CD1c-positive myeloid dendritic cell (primary cell): ENCODE measurements at regions not wholly inside any gene's neighbourhood (a gene's known extent, or its start where the extent isn't known, plus 50 kb on each side); places are given as distances from the start of the nearest gene placed in this dataset.
"Not testable (repeated sequence)": the region's sequence is repeated elsewhere in the genome, so short reads cannot be mapped to it uniquely, and the experiment has no call there.

Experiments used
- DNase-seq: peaks from one replicate; pipeline ENCODE4 v3.0.0-alpha.2; 2016; ENCODE audit errors: extremely low spot score

- no peak for DNase-seq
Observed at GRCh38 chr1:88461007-88461406, 223.1 kb upstream of the PKN2 start.

GRCh38 chr1:88462096-88462487 is 222.0 kb upstream of the PKN2 start:
- no peak for DNase-seq

- DNase-seq, result no peak
Observed at GRCh38 chr1:88462488-88463261, 221.4 kb upstream of the PKN2 start.

DNA sequence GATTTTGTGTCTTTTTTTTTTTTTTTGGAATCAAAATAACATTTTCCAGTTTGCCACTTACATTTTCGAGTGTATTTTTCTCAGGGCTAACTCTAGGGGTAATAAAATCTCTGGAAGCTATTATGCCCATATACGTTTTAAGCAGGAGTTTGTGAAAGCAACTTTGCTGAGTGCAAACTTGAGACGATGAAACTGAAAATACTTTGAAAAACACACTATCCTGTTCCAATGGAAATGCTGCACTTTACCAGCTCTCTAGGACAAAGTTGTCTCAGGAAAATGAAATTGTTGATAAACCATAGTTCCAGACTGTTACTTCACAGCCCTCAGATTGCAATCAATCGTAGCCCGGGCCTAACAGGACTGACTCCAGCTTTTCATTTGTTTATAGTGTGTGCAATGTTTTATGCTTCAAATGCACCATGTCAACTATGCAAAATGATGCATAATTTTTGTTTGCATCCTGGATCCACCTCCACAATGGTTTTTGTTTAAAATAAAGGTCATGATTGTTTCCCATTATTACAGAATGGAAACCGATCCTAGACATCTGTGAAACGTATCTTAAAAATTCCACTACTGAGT is 220.6 kb upstream of the PKN2 start:
- no peak for DNase-seq

- no peak for DNase-seq
Observed at GRCh38 chr1:88466011-88466410, 218.1 kb upstream of the PKN2 start.

GRCh38 chr1:88466899-88467580 is 217.0 kb upstream of the PKN2 start:
- DNase-seq, result no peak

DNA sequence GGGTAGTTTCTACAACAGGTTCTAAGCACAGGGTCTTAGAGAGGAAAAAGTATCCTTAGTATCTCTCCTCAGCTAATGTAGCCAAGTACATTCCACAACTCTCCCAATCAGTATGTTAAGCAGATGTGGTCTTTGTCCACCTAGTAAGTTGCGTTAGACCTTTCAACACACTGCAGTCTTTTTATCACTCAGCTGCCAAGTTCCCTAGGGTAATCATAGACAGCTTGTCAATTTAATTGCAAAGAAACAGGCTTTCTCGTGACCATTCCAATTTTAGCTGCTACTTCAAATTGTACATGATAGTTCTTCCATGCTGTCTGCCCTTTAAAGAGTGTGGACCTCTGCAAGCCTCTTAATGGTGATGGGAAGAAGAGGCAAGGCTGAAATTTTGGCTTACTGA is 211.8 kb upstream of the PKN2 start:
- no peak for DNase-seq

- DNase-seq, result no peak
Observed at GRCh38 chr1:88472714-88473113, 211.4 kb upstream of the PKN2 start.

DNA sequence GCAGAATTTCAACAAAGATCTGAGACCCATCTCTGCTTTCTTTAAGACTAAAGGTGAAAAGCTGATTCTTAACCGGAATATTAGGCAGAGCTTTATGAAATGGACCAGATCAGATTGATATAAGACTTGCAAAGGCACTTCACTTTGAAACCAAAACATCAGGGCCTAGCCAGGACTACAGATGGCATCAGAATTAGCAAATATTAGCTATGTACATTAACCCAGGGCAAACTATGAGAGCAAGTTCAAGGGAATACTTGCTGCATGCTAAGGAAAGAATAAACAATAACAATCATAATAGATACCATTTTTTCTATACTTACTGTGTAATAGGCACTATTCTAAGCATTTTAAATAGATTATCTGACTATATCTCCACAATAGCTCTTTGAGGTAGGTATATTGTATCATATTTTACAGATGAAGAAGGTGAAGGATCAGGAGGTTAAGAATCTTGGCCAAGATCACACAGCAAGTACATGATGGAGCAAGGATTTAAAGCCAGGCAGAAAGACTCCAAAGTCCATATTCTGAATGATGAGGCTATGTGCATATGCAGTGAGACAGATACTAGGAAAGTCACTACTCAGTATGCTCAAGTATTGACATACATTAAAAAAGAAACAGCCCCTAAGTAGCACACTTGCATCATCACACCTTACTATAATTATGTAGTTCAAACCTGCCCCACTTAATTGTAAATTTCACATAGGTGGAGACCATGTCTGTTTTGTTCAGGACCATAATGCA is 209.3 kb upstream of the PKN2 start:
- DNase-seq, result no peak

GRCh38 chr1:88484881-88485280 is 199.2 kb upstream of the PKN2 start:
- DNase-seq, result no peak

DNA sequence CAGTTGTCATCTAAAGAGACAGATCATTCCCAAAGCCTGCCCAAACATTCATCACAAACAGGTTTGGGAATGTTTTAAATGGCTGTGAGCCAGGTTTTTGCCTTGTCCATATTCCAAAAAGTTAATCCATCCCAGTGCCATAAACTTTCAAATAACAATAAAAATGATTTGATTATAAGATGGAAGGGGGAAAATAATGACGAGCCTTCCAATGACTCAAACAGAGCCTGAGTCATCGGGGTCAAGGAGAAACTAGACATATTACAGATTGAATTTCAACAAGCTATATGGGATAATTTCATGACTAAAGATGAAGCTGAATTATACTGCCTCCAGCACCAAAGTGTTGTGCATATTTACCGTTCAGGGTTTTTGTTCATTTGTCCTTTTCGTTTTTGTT is 195.8 kb upstream of the PKN2 start:
- no peak for DNase-seq

- DNase-seq, result no peak
Observed at GRCh38 chr1:88490676-88491075, 193.4 kb upstream of the PKN2 start.

GRCh38 chr1:88499671-88500070 is 184.4 kb upstream of the PKN2 start:
- DNase-seq, result no peak

DNA sequence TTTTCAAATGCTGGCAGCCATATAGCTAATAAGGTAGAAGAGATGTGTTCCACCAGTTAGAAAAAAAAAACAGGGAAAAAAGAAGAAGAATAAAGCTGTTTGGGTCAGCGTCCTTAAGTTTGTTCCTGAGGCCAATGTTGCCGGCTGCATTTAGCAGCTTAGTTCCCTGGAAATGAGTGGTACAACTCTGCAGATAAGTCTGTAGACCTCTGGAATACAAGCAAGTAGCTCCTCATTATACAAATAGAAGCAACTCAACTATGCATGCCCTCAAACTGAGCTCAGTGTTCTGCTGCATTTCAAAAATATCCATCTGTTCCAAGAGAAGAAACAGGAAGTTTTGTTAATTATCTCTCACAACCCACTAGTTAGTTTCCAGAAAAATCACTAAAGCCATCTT is 181.2 kb upstream of the PKN2 start:
- DNase-seq, result no peak

GRCh38 chr1:88503646-88504045 is 180.4 kb upstream of the PKN2 start:
- no peak for DNase-seq

- DNase-seq, result no peak
Observed at GRCh38 chr1:88504601-88505000, 179.5 kb upstream of the PKN2 start.

- DNase-seq, result no peak
Observed at GRCh38 chr1:88509379-88509778, 174.7 kb upstream of the PKN2 start.

DNA sequence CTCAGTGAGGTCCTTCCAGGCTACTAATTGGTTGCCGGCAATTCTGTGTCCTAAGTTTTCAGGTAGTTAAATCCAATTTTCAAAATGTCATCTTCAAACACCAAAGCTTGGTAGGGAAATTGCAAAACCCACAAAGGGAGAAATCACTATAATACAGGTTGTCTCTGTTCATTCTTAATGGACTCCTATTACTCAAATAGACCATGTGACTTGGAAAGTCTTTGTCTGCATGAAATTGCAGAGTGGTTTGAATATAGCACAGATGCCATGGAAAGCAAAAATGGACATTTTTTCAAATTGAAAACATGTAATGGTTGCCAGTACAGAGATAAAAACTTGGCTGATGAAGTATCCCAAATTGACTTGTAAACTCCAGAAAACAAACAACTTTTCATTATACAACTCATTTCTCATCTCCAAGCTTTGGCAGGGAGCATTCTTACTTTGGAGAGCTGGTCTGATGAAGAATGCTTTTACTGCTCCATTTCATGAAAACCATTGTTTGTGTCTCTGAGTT is 169.5 kb upstream of the PKN2 start:
- no peak for DNase-seq

- not testable (repeated sequence) for DNase-seq
Observed at GRCh38 chr1:88517499-88517898, 166.6 kb upstream of the PKN2 start.

GRCh38 chr1:88519156-88519555 is 164.9 kb upstream of the PKN2 start:
- DNase-seq, result no peak

- no peak for DNase-seq
Observed at GRCh38 chr1:88523854-88524528, 160.1 kb upstream of the PKN2 start.

GRCh38 chr1:88526456-88526855 is 157.6 kb upstream of the PKN2 start:
- no peak for DNase-seq
